HL-60 (cell line): ENCODE measurements at regions not wholly inside any gene's neighbourhood (a gene's known extent, or its start where the extent isn't known, plus 50 kb on each side); places are given as distances from the start of the nearest gene placed in this dataset.

Experiments used
- DNase-seq, 2 experiments: peaks; one replicate each; pipeline ENCODE4 v3.0.0-alpha.2; 2010 to 2020; ENCODE audit warnings: low read depth in 1 of 2, low spot score in 1 of 2
- H3K27ac ChIP-seq: fragments of 250-450 bp; sonication (Bioruptor Pico); replicated peaks from 2 replicates; pipeline ENCODE4 v1.5.1; 2020; ENCODE audit warnings: mild to moderate bottlenecking, moderate library complexity
- H3K27me3 ChIP-seq: fragments of 250-450 bp; sonication (Bioruptor Pico); 2 replicates; pipeline ENCODE4 v1.5.1; 2021; ENCODE audit warnings: mild to moderate bottlenecking, moderate library complexity; ENCODE audit not compliant: insufficient read depth, poor library complexity, severe bottlenecking
- H3K4me3 ChIP-seq: replicated peaks from 2 replicates; pipeline ENCODE4 v1.5.1; 2011; ENCODE audit warnings: mild to moderate bottlenecking, control low read depth, low read length; ENCODE audit not compliant: insufficient read depth
- GABPA ChIP-seq: IDR thresholded peaks from 2 replicates; pipeline ENCODE4 v1.6.1; 2012; ENCODE audit warnings: low read depth
- POLR2AphosphoS5 ChIP-seq: IDR thresholded peaks from 2 replicates; pipeline ENCODE4 v1.6.1; 2012; ENCODE audit warnings: low read depth
- SPI1 ChIP-seq: IDR thresholded peaks from 2 replicates; pipeline ENCODE4 v1.6.1; 2012; ENCODE audit warnings: low read depth, mild to moderate bottlenecking, borderline replicate concordance
- TF ChIP-seq, protein P1 (sequence below): IDR thresholded peaks from one replicate; pipeline ENCODE4 v1.5.1; 2011; ENCODE audit warnings: low read length, control low read depth, inconsistent platforms; ENCODE audit not compliant: insufficient read depth
- TF ChIP-seq, protein P2 (sequence below): IDR thresholded peaks from 2 replicates; pipeline ENCODE4 v1.6.1; 2012; ENCODE audit warnings: low read depth; ENCODE audit not compliant: insufficient replicate concordance

DNA sequence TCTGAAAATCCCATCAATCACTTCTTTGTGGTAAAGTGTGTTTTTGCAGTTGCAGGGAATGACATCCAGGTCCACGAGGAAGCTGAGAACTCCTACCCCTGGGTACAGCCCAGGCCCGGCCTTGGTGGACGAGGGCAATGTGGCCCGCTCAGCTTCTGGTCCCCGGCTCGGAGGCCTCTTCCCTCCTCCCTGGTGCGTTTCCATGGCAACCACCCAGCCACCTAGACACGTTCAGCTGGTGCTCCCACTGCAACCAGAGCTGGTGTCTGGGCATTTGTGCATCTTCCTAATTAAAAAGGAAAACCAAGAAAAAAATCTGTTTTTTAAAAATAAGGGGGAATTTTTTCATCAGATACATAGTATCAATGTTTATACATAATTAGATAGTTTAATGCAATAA, 603.6 kb upstream of the SALL3 start:
- no peak overlapping the region for H3K4me3 ChIP-seq
- TF ChIP-seq, protein P1, sequence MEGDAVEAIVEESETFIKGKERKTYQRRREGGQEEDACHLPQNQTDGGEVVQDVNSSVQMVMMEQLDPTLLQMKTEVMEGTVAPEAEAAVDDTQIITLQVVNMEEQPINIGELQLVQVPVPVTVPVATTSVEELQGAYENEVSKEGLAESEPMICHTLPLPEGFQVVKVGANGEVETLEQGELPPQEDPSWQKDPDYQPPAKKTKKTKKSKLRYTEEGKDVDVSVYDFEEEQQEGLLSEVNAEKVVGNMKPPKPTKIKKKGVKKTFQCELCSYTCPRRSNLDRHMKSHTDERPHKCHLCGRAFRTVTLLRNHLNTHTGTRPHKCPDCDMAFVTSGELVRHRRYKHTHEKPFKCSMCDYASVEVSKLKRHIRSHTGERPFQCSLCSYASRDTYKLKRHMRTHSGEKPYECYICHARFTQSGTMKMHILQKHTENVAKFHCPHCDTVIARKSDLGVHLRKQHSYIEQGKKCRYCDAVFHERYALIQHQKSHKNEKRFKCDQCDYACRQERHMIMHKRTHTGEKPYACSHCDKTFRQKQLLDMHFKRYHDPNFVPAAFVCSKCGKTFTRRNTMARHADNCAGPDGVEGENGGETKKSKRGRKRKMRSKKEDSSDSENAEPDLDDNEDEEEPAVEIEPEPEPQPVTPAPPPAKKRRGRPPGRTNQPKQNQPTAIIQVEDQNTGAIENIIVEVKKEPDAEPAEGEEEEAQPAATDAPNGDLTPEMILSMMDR = no peak
- TF ChIP-seq, protein P2, sequence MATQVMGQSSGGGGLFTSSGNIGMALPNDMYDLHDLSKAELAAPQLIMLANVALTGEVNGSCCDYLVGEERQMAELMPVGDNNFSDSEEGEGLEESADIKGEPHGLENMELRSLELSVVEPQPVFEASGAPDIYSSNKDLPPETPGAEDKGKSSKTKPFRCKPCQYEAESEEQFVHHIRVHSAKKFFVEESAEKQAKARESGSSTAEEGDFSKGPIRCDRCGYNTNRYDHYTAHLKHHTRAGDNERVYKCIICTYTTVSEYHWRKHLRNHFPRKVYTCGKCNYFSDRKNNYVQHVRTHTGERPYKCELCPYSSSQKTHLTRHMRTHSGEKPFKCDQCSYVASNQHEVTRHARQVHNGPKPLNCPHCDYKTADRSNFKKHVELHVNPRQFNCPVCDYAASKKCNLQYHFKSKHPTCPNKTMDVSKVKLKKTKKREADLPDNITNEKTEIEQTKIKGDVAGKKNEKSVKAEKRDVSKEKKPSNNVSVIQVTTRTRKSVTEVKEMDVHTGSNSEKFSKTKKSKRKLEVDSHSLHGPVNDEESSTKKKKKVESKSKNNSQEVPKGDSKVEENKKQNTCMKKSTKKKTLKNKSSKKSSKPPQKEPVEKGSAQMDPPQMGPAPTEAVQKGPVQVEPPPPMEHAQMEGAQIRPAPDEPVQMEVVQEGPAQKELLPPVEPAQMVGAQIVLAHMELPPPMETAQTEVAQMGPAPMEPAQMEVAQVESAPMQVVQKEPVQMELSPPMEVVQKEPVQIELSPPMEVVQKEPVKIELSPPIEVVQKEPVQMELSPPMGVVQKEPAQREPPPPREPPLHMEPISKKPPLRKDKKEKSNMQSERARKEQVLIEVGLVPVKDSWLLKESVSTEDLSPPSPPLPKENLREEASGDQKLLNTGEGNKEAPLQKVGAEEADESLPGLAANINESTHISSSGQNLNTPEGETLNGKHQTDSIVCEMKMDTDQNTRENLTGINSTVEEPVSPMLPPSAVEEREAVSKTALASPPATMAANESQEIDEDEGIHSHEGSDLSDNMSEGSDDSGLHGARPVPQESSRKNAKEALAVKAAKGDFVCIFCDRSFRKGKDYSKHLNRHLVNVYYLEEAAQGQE = no peak
- TF ChIP-seq SPI1 (no peak), GABPA (no peak), POLR2AphosphoS5 (no peak)
- no peaks in the 10 kb centered on the region for H3K27me3 ChIP-seq
- no peak for DNase-seq
- no peak overlapping the region for H3K27ac ChIP-seq

DNA sequence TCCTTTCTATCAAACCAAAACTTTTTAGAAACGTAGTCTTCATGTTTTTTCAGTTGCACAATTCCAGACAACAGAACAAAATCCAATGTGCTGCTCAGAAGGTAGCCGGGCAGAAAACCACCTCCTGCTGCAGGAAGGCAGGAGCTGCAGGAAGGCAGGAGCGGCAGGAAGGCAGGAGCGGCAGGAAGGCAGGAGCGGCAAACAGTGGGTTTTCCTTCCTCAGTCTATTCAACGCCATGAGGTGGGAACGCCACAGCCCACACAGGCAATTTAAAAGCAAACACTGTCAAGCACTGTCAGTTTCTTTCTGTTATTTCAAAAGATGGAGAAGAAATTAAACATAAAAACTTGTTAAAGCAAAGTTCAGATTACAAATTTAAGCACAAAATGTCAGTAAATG, 601.2 kb upstream of the SALL3 start:
- H3K27me3 ChIP-seq = no peaks in the 10 kb centered on the region
- no peak for DNase-seq
- TF ChIP-seq, protein P2 = no peak
- H3K4me3 ChIP-seq = no peak overlapping the region
- no peak overlapping the region for H3K27ac ChIP-seq

DNA sequence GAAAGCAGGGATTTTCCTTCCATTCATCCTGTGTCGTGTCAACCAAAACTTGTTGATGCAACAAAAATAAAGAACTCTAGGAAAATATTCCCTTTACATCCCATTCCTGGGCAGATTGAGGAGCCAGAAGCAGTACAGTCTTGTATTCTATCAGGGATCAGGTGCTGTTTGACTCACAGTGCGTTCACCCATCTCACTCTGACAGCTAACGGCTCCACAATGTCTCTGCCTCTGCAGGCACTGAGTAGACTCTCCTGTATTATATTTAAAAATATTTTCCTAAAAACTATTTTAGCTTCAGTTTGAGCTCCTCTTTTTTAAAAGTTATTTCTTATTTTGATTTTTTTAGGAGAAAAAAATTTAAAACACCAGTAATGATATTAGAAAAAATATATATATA, 600.6 kb upstream of the SALL3 start:
- H3K27ac ChIP-seq = no peak overlapping the region
- H3K4me3 ChIP-seq = no peak overlapping the region
- H3K27me3 ChIP-seq = no peaks in the 10 kb centered on the region
- TF ChIP-seq, protein P2 = no peak
- TF ChIP-seq, protein P1 = no peak
- TF ChIP-seq POLR2AphosphoS5 (no peak), SPI1 (no peak), GABPA (no peak)
- DNase-seq = no peak

DNA sequence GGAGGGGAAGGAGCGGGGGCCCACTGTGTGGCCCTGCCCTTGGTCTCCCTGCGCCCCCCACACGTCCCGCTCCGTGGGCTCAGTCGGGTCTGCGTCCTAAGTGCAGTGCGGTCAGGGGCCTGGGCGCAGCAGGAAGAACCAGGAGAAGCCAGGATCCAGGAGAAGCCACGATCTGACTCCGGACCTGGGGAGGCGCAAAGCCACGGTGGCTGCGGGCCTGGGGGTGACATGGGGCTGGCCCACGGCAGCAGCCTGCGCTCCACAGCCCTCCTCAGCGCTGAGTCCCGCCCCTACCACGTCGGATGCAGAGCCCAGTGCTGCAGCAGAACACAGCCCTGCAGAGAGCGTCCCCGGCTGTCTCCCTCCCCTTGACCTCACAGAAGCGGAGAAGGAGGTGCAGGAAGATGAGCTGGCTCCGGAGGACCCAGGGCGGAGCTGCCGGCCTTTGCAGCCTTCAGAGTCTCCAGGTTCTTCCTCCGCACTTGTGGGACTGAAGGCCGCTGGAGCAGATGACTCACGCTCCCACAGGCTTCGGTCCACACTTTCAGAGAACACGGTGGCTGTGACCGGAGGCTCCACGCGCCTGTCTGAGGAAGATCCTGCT, 589.2 kb upstream of the SALL3 start:
- TF ChIP-seq, protein P2 = no peak
- TF ChIP-seq SPI1 (no peak), GABPA (no peak), POLR2AphosphoS5 (no peak)
- TF ChIP-seq, protein P1 = no peak
- Histone ChIP-seq H3K4me3 (no peak overlapping the region), H3K27ac (no peak overlapping the region), H3K27me3 (no peaks in the 10 kb centered on the region)
- no peak for DNase-seq
